ENCODE measurements at regions not wholly inside any gene's neighbourhood (a gene's known extent, or its start where the extent isn't known, plus 50 kb on each side); places are given as distances from the start of the nearest gene placed in this dataset.
"Not testable (repeated sequence)": the region's sequence is repeated elsewhere in the genome, so short reads cannot be mapped to it uniquely, and the experiment has no call there.

- WGBS: 90% methylated on average over 18 of the region's 18 CpGs
Measured at GRCh38 chr2:234792621-234793022, 159.2 kb upstream of the SH3BP4 start.

GRCh38 chr2:234792096-234792495 lies 159.7 kb upstream of the SH3BP4 start:
- H3K4me3 ChIP-seq; H3K4me1 ChIP-seq; H3K27ac ChIP-seq; H3K9me3 ChIP-seq; H3K27me3 ChIP-seq; H3K36me3 ChIP-seq; DNase-seq (ENCODE audit: low spot score in 2 of 2): not testable (repeated sequence)
- 95% methylated on average over 8 of the region's 8 CpGs for WGBS

More at GRCh38 chr2:234792621-234793022, 159.2 kb upstream of the SH3BP4 start:
- Histone ChIP-seq H3K9me3 (no peaks in the 10 kb centered on the region), H3K4me1 (no peaks in the 10 kb centered on the region), H3K4me3 (no peak overlapping the region), H3K27ac (no peak overlapping the region), H3K36me3 (no peaks in the 10 kb centered on the region), H3K27me3 (no peaks in the 10 kb centered on the region)
- no peak for DNase-seq (ENCODE audit: low spot score in 2 of 2)
- TF ChIP-seq CTCF (IDR thresholded peaks at IDR 0.05) (no peak), EP300 (IDR thresholded peaks at IDR 0.05) (no peak), POLR2AphosphoS5 (IDR thresholded peaks at IDR 0.05) (no peak), POLR2A (IDR thresholded peaks at IDR 0.05) (no peak)

GRCh38 chr2:234790380-234790779 lies 161.4 kb upstream of the SH3BP4 start:
- TF ChIP-seq EP300 (IDR thresholded peaks at IDR 0.05) (no peak), POLR2AphosphoS5 (IDR thresholded peaks at IDR 0.05) (no peak), POLR2A (IDR thresholded peaks at IDR 0.05) (no peak), CTCF (IDR thresholded peaks at IDR 0.05) (no peak)

GRCh38 chr2:234789556-234790325 lies 162.1 kb upstream of the SH3BP4 start:
- WGBS: 97% methylated on average over 9 of the region's 9 CpGs
- Histone ChIP-seq H3K4me3 (no peak overlapping the region), H3K36me3 (no peaks in the 10 kb centered on the region), H3K27me3 (no peaks in the 10 kb centered on the region), H3K9me3 (no peaks in the 10 kb centered on the region), H3K4me1 (no peaks in the 10 kb centered on the region), H3K27ac (no peak overlapping the region)
- TF ChIP-seq POLR2A (IDR thresholded peaks at IDR 0.05): no peak
- no peak for TF ChIP-seq EP300 (IDR thresholded peaks at IDR 0.05)
- no peak for TF ChIP-seq CTCF (IDR thresholded peaks at IDR 0.05)
- no peak for TF ChIP-seq POLR2AphosphoS5 (IDR thresholded peaks at IDR 0.05)
- no peak for DNase-seq (ENCODE audit: low spot score in 2 of 2)

More at GRCh38 chr2:234790380-234790779, 161.4 kb upstream of the SH3BP4 start:
- no peaks in the 10 kb centered on the region for H3K4me1 ChIP-seq
- no peaks in the 10 kb centered on the region for H3K9me3 ChIP-seq
- H3K27me3 ChIP-seq: no peaks in the 10 kb centered on the region
- 93% methylated on average over 10 of the region's 10 CpGs for WGBS
- H3K4me3 ChIP-seq: no peak overlapping the region
- no peak overlapping the region for H3K27ac ChIP-seq
- DNase-seq (ENCODE audit: low spot score in 2 of 2): no peak
- H3K36me3 ChIP-seq: no peaks in the 10 kb centered on the region

GRCh38 chr2:234788841-234789240 lies 163.0 kb upstream of the SH3BP4 start:
- no peaks in the 10 kb centered on the region for H3K27me3 ChIP-seq
- H3K9me3 ChIP-seq: peaks cover 1% of the 10 kb centered on the region
- no peak overlapping the region for H3K4me3 ChIP-seq
- H3K27ac ChIP-seq: no peak overlapping the region
- 82% methylated on average over 4 of the region's 4 CpGs for WGBS
- no peaks in the 10 kb centered on the region for H3K36me3 ChIP-seq
- H3K4me1 ChIP-seq: no peaks in the 10 kb centered on the region
- TF ChIP-seq POLR2AphosphoS5 (IDR thresholded peaks at IDR 0.05) (no peak), EP300 (IDR thresholded peaks at IDR 0.05) (no peak), CTCF (IDR thresholded peaks at IDR 0.05) (no peak), POLR2A (IDR thresholded peaks at IDR 0.05) (no peak)
- DNase-seq (ENCODE audit: low spot score in 2 of 2): no peak

Data from suprapubic skin (tissue), 4 donors.